ENCODE measurements at regions not wholly inside any gene's neighbourhood (a gene's known extent, or its start where the extent isn't known, plus 50 kb on each side); places are given as distances from the start of the nearest gene placed in this dataset.

DNA sequence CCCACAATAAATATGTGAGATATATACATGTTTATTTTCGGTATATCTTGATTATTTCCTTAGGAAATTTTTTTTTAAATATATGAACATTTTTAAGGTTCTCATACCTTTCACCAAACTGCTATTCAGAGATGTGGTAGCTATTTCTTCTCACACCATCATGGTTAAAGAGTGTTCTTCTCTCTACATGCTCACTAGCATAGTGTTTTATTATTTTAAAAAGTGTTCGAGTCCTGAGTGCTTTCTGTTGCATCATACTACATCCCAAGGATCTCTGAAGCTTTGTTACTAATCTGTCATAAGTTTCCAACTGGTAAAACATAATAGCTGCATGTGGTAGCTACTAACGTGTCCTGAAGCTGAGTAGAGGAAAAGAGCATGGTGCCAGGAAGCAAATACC lies 177.4 kb upstream of the GLRA1 start:
- no CpG with 5 or more reads among the region's 3 CpGs for whole genome bisulfite sequencing (ENCODE audit: insufficient coverage, insufficient read length)
- DNase-seq (ENCODE audit: low read depth, low spot score) = no peak
- H3K27me3 ChIP-seq (ENCODE audit: control insufficient read depth, insufficient read depth, low read length) = no peaks in the 10 kb centered on the region
- H3K27ac ChIP-seq (ENCODE audit: low read length) = no peak overlapping the region
- no peaks in the 10 kb centered on the region for H3K9me3 ChIP-seq (ENCODE audit: control insufficient read depth, insufficient read depth, low read length)
- H3K4me1 ChIP-seq (ENCODE audit: control insufficient read depth, insufficient read depth, low read length) = 0 out of 2 replicates have a peak, but pooled peaks cover 1% of the 10 kb centered on the region
- no peak overlapping the region for H3K4me3 ChIP-seq (ENCODE audit: low read length)
- H3K36me3 ChIP-seq (ENCODE audit: control insufficient read depth, insufficient read depth, low read length) = no peaks in the 10 kb centered on the region

DNA sequence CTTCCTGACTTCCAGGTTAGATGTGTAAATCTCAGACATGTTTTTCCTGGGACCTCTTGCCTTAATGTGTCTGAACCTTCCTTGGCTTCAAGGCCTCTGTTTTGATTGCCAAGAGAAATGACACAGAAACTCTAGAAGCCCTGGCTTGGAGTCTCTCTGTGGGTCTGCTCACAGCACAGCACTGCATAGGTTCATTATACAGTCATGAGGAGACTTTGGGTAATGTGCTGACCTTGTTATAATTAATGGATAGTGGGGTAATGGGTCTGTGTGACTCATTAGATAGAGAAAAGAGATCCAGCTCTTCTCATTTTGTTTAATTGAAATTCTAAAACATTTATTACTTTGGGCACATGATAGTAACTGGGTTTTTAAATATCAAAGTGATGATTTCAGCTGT lies 175.8 kb upstream of the GLRA1 start:
- Histone ChIP-seq H3K27ac (ENCODE audit: low read length) (no peak overlapping the region), H3K27me3 (ENCODE audit: control insufficient read depth, insufficient read depth, low read length) (no peaks in the 10 kb centered on the region), H3K9me3 (ENCODE audit: control insufficient read depth, insufficient read depth, low read length) (no peaks in the 10 kb centered on the region), H3K4me1 (ENCODE audit: control insufficient read depth, insufficient read depth, low read length) (no peaks in the 10 kb centered on the region; the same call in 1 of the 2 replicates), H3K36me3 (ENCODE audit: control insufficient read depth, insufficient read depth, low read length) (no peaks in the 10 kb centered on the region), H3K4me3 (ENCODE audit: low read length) (no peak overlapping the region)
- DNase-seq (ENCODE audit: low read depth, low spot score) = no peak

DNA sequence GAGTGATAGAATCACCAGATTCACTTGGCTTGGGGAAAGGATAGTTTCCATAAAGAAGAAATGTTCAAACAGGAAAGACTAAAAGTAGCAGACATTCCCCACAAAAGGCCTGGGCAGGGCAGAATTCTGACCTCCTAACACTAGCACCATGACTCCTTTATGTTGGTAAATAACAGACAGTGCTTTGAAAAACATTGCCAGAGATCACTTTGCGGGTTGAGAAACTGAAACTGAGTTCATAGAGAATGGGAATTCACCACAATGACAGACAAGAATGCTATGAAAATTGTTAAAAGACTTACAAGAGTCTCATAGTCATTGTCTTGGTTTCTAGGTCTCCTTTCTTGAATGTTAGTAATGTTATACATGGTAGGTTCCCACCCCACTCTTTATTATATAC lies 172.5 kb upstream of the GLRA1 start:
- WGBS (ENCODE audit: insufficient coverage, insufficient read length) = no CpG with 5 or more reads among the region's 1 CpG

DNA sequence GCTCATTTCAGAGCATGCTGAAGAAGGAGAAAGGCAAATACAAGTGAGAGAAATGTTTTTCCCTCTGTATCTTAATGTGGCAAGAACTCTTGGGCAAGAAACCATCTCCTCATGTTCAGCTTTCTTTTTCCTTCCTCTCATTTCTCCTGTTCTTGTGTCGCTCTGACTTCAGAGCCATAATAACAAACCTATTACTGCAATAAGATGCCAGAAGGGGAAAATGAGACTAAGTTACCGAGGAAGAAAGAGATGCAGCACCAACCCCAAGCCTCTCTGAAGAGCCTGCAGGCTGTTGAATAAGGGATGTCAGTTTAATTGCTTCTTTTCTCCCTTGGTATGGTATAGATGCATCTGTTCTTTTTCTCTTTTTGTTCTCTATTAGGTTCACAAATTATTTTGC lies 170.1 kb upstream of the GLRA1 start:
- Histone ChIP-seq H3K4me1 (ENCODE audit: control insufficient read depth, insufficient read depth, low read length) (no peaks in the 10 kb centered on the region; the same call in 1 of the 2 replicates), H3K27ac (ENCODE audit: low read length) (no peak overlapping the region), H3K36me3 (ENCODE audit: control insufficient read depth, insufficient read depth, low read length) (no peaks in the 10 kb centered on the region), H3K9me3 (ENCODE audit: control insufficient read depth, insufficient read depth, low read length) (no peaks in the 10 kb centered on the region), H3K27me3 (ENCODE audit: control insufficient read depth, insufficient read depth, low read length) (no peaks in the 10 kb centered on the region), H3K4me3 (ENCODE audit: low read length) (no peak overlapping the region)
- DNase-seq (ENCODE audit: low read depth, low spot score) = no peak
- no CpG with 5 or more reads among the region's 2 CpGs for WGBS (ENCODE audit: insufficient coverage, insufficient read length)

More for the DNA sequence above, 172.5 kb upstream of the GLRA1 start:
- no peaks in the 10 kb centered on the region for H3K27me3 ChIP-seq (ENCODE audit: control insufficient read depth, insufficient read depth, low read length)
- H3K27ac ChIP-seq (ENCODE audit: low read length) = no peak overlapping the region
- H3K4me3 ChIP-seq (ENCODE audit: low read length) = no peak overlapping the region
- H3K36me3 ChIP-seq (ENCODE audit: control insufficient read depth, insufficient read depth, low read length) = no peaks in the 10 kb centered on the region
- DNase-seq (ENCODE audit: low read depth, low spot score) = no peak
- no peaks in the 10 kb centered on the region for H3K9me3 ChIP-seq (ENCODE audit: control insufficient read depth, insufficient read depth, low read length)
- H3K4me1 ChIP-seq (ENCODE audit: control insufficient read depth, insufficient read depth, low read length) = no peaks in the 10 kb centered on the region; the same call in 1 of the 2 replicates

DNA sequence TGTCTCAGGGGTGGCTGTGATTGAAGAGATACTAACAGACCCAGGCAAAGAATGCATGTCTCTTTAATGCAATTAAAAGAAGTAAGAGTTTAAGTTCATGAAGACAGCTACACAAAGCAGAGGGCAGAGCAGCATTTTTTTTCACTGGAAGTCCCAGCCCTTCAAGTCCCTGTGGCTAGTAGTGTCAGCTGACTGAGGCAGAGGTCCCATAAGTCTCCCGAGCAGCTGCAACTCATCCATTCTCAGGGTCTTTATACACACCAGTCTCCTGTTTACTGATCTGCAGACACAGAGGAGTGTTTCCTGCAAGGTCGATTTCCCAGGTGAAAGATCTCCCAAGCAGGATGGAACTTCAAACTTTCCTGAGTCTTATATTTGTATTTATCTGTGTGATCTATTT lies 169.4 kb upstream of the GLRA1 start:
- DNase-seq (ENCODE audit: low read depth, low spot score) = no peak
- Histone ChIP-seq H3K27me3 (ENCODE audit: control insufficient read depth, insufficient read depth, low read length) (no peaks in the 10 kb centered on the region), H3K27ac (ENCODE audit: low read length) (no peak overlapping the region), H3K36me3 (ENCODE audit: control insufficient read depth, insufficient read depth, low read length) (no peaks in the 10 kb centered on the region), H3K9me3 (ENCODE audit: control insufficient read depth, insufficient read depth, low read length) (no peaks in the 10 kb centered on the region), H3K4me3 (ENCODE audit: low read length) (no peak overlapping the region), H3K4me1 (ENCODE audit: control insufficient read depth, insufficient read depth, low read length) (no peaks in the 10 kb centered on the region; the same call in 1 of the 2 replicates)
- WGBS (ENCODE audit: insufficient coverage, insufficient read length) = no CpG with 5 or more reads among the region's 2 CpGs

DNA sequence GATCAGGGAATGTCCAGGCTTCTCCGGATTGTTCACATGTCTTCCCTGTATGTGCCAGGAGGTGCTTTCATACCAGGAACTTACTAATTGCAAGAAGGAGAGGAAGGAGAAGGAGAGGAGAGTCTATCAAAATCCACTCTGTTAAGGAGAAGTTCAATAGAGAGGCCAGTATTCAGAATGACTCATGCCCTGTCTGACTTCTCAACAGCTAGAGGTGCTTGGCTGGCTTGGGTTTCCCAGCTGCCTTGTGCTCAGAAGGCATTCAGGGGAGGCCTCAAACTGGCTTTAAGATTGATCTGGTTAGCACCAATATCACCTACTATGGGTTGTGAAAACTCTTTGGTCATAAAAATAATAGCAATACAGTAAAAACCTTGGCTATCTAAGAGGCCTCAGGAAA lies 167.9 kb upstream of the GLRA1 start:
- H3K9me3 ChIP-seq (ENCODE audit: control insufficient read depth, insufficient read depth, low read length) = no peaks in the 10 kb centered on the region
- no peak overlapping the region for H3K27ac ChIP-seq (ENCODE audit: low read length)
- H3K4me1 ChIP-seq (ENCODE audit: control insufficient read depth, insufficient read depth, low read length) = no peaks in the 10 kb centered on the region; the same call in 1 of the 2 replicates
- no peak overlapping the region for H3K4me3 ChIP-seq (ENCODE audit: low read length)
- no peak for DNase-seq (ENCODE audit: low read depth, low spot score)
- no peaks in the 10 kb centered on the region for H3K27me3 ChIP-seq (ENCODE audit: control insufficient read depth, insufficient read depth, low read length)
- WGBS (ENCODE audit: insufficient coverage, insufficient read length) = no CpG with 5 or more reads among the region's 1 CpG
- no peaks in the 10 kb centered on the region for H3K36me3 ChIP-seq (ENCODE audit: control insufficient read depth, insufficient read depth, low read length)

DNA sequence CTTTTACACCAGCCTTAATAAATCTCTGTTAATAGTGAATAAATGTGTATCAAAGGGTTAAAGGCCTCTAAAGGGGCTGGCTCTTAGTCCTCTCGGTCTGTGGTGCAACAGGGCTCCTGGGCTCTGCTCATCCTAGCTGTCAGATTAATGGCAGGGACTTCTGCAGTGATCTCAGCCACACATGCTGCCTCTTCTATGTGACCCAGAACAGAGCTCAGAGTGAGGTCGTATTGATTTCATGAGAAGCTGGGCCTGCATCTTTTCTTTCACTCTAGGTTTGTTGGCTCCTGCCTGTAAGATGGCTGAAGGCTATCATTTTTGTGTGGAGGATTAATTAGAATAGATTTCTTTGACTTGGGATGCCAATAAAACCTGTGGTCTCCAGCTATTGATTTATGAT lies 165.0 kb upstream of the GLRA1 start:
- Histone ChIP-seq H3K27ac (ENCODE audit: low read length) (no peak overlapping the region), H3K36me3 (ENCODE audit: control insufficient read depth, insufficient read depth, low read length) (no peaks in the 10 kb centered on the region), H3K27me3 (ENCODE audit: control insufficient read depth, insufficient read depth, low read length) (no peaks in the 10 kb centered on the region), H3K4me3 (ENCODE audit: low read length) (no peak overlapping the region), H3K9me3 (ENCODE audit: control insufficient read depth, insufficient read depth, low read length) (no peaks in the 10 kb centered on the region), H3K4me1 (ENCODE audit: control insufficient read depth, insufficient read depth, low read length) (no peaks in the 10 kb centered on the region)
- no CpG with 5 or more reads among the region's 2 CpGs for WGBS (ENCODE audit: insufficient coverage, insufficient read length)
- no peak for DNase-seq (ENCODE audit: low read depth, low spot score)

DNA sequence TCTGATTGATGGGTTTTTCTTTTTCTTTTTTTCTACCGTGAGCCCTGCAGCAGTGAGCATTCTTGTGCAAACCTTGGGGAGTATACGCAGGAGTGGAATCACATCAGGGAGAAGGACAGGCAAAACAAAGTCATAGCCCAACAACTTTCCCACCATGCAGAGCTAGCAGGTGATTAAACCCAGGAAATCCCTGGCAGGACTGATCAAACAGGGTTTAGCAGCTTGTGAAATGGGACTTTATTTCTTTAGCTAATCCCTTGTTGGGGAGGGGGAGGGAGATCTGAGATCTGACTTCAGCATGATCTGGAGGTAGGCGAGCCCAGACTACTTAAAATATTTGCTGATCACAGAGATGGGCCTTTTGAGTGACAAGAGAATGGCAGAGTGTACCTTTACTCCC lies 162.0 kb upstream of the GLRA1 start:
- H3K27ac ChIP-seq (ENCODE audit: low read length) = no peak overlapping the region
- no CpG with 5 or more reads among the region's 3 CpGs for WGBS (ENCODE audit: insufficient coverage, insufficient read length)

DNA sequence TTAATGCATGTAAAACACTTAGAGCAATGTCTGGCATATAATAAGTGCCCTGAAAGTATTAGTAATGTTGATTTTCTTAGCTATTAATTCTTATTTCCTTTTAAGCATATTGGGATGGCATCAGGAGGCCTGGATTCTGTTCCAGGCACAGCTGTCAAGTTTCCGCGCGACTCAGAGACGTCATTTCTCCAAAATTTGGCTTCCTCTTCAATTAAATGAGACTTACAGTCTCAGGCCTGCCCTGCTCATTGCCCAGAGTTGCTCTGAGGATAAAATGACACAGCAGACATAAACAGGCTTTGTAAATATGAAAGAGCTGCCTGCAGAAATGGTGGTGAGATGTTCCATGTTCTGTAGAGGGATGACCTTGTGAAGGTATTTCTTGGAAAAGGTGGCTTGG lies 159.8 kb upstream of the GLRA1 start:
- H3K27me3 ChIP-seq (ENCODE audit: control insufficient read depth, insufficient read depth, low read length) = no peaks in the 10 kb centered on the region
- H3K4me1 ChIP-seq (ENCODE audit: control insufficient read depth, insufficient read depth, low read length) = no peaks in the 10 kb centered on the region
- no peaks in the 10 kb centered on the region for H3K36me3 ChIP-seq (ENCODE audit: control insufficient read depth, insufficient read depth, low read length)
- H3K27ac ChIP-seq (ENCODE audit: low read length) = no peak overlapping the region
- H3K9me3 ChIP-seq (ENCODE audit: control insufficient read depth, insufficient read depth, low read length) = no peaks in the 10 kb centered on the region
- WGBS (ENCODE audit: insufficient coverage, insufficient read length) = no CpG with 5 or more reads among the region's 4 CpGs
- no peak for DNase-seq (ENCODE audit: low read depth, low spot score)
- no peak overlapping the region for H3K4me3 ChIP-seq (ENCODE audit: low read length)

More for the DNA sequence above, 162.0 kb upstream of the GLRA1 start:
- Histone ChIP-seq H3K4me1 (ENCODE audit: control insufficient read depth, insufficient read depth, low read length) (no peaks in the 10 kb centered on the region), H3K36me3 (ENCODE audit: control insufficient read depth, insufficient read depth, low read length) (no peaks in the 10 kb centered on the region), H3K27me3 (ENCODE audit: control insufficient read depth, insufficient read depth, low read length) (no peaks in the 10 kb centered on the region), H3K9me3 (ENCODE audit: control insufficient read depth, insufficient read depth, low read length) (no peaks in the 10 kb centered on the region), H3K4me3 (ENCODE audit: low read length) (no peak overlapping the region)
- no peak for DNase-seq (ENCODE audit: low read depth, low spot score)

DNA sequence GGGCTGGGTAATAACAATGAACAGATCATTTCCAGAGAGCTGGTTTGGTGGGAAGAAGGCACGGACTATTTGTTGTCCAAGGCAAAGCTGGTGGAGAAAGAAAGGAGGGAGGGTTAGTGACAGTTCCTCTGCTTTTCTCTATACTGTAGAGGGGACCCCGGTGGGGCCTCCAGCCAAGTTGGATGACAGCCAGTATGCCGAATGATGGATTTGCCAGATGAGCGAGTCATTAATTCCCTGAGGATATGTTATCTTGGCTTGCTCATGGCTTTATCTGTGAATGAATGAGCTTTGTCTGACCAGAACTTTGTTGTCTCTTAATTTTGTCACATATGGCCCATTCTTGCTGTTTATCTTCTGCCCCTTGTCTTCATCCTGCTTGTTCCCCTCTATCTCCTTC lies 158.6 kb upstream of the GLRA1 start:
- no peak overlapping the region for H3K27ac ChIP-seq (ENCODE audit: low read length)
- no peaks in the 10 kb centered on the region for H3K9me3 ChIP-seq (ENCODE audit: control insufficient read depth, insufficient read depth, low read length)
- H3K27me3 ChIP-seq (ENCODE audit: control insufficient read depth, insufficient read depth, low read length) = no peaks in the 10 kb centered on the region
- no peaks in the 10 kb centered on the region for H3K4me1 ChIP-seq (ENCODE audit: control insufficient read depth, insufficient read depth, low read length)
- no peak overlapping the region for H3K4me3 ChIP-seq (ENCODE audit: low read length)
- no CpG with 5 or more reads among the region's 4 CpGs for WGBS (ENCODE audit: insufficient coverage, insufficient read length)
- DNase-seq (ENCODE audit: low read depth, low spot score) = no peak
- H3K36me3 ChIP-seq (ENCODE audit: control insufficient read depth, insufficient read depth, low read length) = no peaks in the 10 kb centered on the region

DNA sequence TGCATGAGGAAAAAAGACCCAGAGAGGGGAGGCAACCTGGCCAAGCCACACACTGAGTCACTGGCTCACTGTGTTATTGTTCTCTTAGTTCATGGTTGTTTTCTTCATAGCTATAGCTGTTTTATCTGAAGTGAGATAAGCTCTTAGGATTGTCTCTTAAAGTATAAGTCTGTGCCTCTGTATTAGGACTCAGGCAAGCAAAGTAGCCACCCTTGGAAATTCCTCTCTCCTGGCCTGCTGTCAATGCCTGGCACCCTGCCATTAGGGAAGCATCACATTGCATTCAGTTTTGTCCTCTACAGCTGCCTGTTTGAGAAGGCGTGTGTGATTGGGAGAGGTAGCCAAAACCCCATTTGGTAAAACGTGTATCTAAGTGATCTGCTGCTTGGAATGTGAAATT lies 147.4 kb upstream of the GLRA1 start:
- DNase-seq (ENCODE audit: low read depth, low spot score) = no peak
- Histone ChIP-seq H3K4me3 (ENCODE audit: low read length) (no peak overlapping the region), H3K27ac (ENCODE audit: low read length) (no peak overlapping the region), H3K4me1 (ENCODE audit: control insufficient read depth, insufficient read depth, low read length) (no peaks in the 10 kb centered on the region), H3K27me3 (ENCODE audit: control insufficient read depth, insufficient read depth, low read length) (no peaks in the 10 kb centered on the region), H3K36me3 (ENCODE audit: control insufficient read depth, insufficient read depth, low read length) (no peaks in the 10 kb centered on the region), H3K9me3 (ENCODE audit: control insufficient read depth, insufficient read depth, low read length) (no peaks in the 10 kb centered on the region)
- WGBS (ENCODE audit: insufficient coverage, insufficient read length) = no CpG with 5 or more reads among the region's 2 CpGs

All from iPS DF 6.9 (cell line).